ENCODE measurements at regions not wholly inside any gene's neighbourhood (a gene's known extent, or its start where the extent isn't known, plus 50 kb on each side); places are given as distances from the start of the nearest gene placed in this dataset.

- TF ChIP-seq CTCF (conservative IDR thresholded peaks at IDR 0.05), result no peak
- no peak for TF ChIP-seq EZH2 (IDR thresholded peaks at IDR 0.05; ENCODE audit: low read depth)
Measured at GRCh38 chr15:72911626-72912025, 128.1 kb upstream of the ADPGK start.
